ENCODE measurements at regions not wholly inside any gene's neighbourhood (a gene's known extent, or its start where the extent isn't known, plus 50 kb on each side); places are given as distances from the start of the nearest gene placed in this dataset.

GRCh38 chr4:42713391-42713790 lies 56.5 kb upstream of the ATP8A1 start:
- no peak for TF ChIP-seq CTCF (IDR thresholded peaks at IDR 0.05)
- TF ChIP-seq ZFX (IDR thresholded peaks at IDR 0.05; ENCODE audit: borderline replicate concordance): no peak

Data from 22Rv1 (cell line).